ENCODE measurements at regions not wholly inside any gene's neighbourhood (a gene's known extent, or its start where the extent isn't known, plus 50 kb on each side); places are given as distances from the start of the nearest gene placed in this dataset.

GRCh38 chr13:78030341-78030896 lies 111.8 kb upstream of the EDNRB start:
- intact Hi-C loops (cut with micrococcal nuclease) = no loop called here
- H3K4me1 Mint-ChIP-seq (ENCODE audit: low read depth) = peaks cover 9% of the 10 kb centered on the region
- peaks cover 12% of the 10 kb centered on the region for H3K9me3 Mint-ChIP-seq
- H3K4me3 Mint-ChIP-seq = no peak overlapping the region
- no peaks in the 10 kb centered on the region for H3K27me3 Mint-ChIP-seq
- no peaks in the 10 kb centered on the region for H3K36me3 Mint-ChIP-seq (ENCODE audit: low read depth)
- no peak overlapping the region for H3K27ac Mint-ChIP-seq

GRCh38 chr13:78029901-78030300 lies 111.3 kb upstream of the EDNRB start:
- intact Hi-C loops (cut with micrococcal nuclease) = loop anchor here (10.0 kb wide), 1 partner anchor 75 kb away; no protein-coding TSS in a partner anchor
- peaks cover 10% of the 10 kb centered on the region for H3K4me1 Mint-ChIP-seq (ENCODE audit: low read depth)
- peaks cover 18% of the 10 kb centered on the region for H3K9me3 Mint-ChIP-seq
- no peak overlapping the region for H3K4me3 Mint-ChIP-seq
- H3K27ac Mint-ChIP-seq = no peak overlapping the region
- no peaks in the 10 kb centered on the region for H3K27me3 Mint-ChIP-seq
- H3K36me3 Mint-ChIP-seq (ENCODE audit: low read depth) = peaks cover 2% of the 10 kb centered on the region

- intact Hi-C loops (cut with micrococcal nuclease) = loop anchor here (10.0 kb wide), 1 partner anchor 76 kb away; no protein-coding TSS in a partner anchor
- Mint-ChIP-seq H3K4me3 (no peak overlapping the region), H3K27me3 (no peaks in the 10 kb centered on the region), H3K36me3 (ENCODE audit: low read depth) (peaks cover 6% of the 10 kb centered on the region), H3K9me3 (peaks cover 24% of the 10 kb centered on the region), H3K27ac (no peak overlapping the region), H3K4me1 (ENCODE audit: low read depth) (peaks cover 11% of the 10 kb centered on the region)
These were observed 110.3 kb upstream of the EDNRB start for GRCh38 chr13:78028960-78029359.

GRCh38 chr13:78024996-78025395 lies 106.4 kb upstream of the EDNRB start:
- intact Hi-C loops (cut with micrococcal nuclease) = loop anchor here (5.0 to 10.0 kb wide), 2 partner anchors 80 to 693 kb away; no protein-coding TSS in a partner anchor
- Mint-ChIP-seq H3K27me3 (no peaks in the 10 kb centered on the region), H3K36me3 (ENCODE audit: low read depth) (peaks cover 11% of the 10 kb centered on the region), H3K27ac (no peak overlapping the region), H3K9me3 (peaks cover 32% of the 10 kb centered on the region), H3K4me1 (ENCODE audit: low read depth) (peaks cover 18% of the 10 kb centered on the region), H3K4me3 (no peak overlapping the region)

GRCh38 chr13:78022164-78022877 lies 103.7 kb upstream of the EDNRB start:
- H3K27me3 Mint-ChIP-seq = no peaks in the 10 kb centered on the region
- peaks cover 11% of the 10 kb centered on the region for H3K36me3 Mint-ChIP-seq (ENCODE audit: low read depth)
- H3K4me3 Mint-ChIP-seq = no peak overlapping the region
- no peak overlapping the region for H3K27ac Mint-ChIP-seq
- peaks cover 18% of the 10 kb centered on the region for H3K4me1 Mint-ChIP-seq (ENCODE audit: low read depth)
- peaks cover 24% of the 10 kb centered on the region for H3K9me3 Mint-ChIP-seq
- intact Hi-C loops (cut with micrococcal nuclease) = loop anchor here (5.0 to 10.0 kb wide), 2 partner anchors 82 to 690 kb away; no protein-coding TSS in a partner anchor

GRCh38 chr13:78020861-78021260 lies 102.2 kb upstream of the EDNRB start:
- peaks cover 24% of the 10 kb centered on the region for H3K9me3 Mint-ChIP-seq
- H3K36me3 Mint-ChIP-seq (ENCODE audit: low read depth) = peaks cover 11% of the 10 kb centered on the region
- H3K4me1 Mint-ChIP-seq (ENCODE audit: low read depth) = peaks cover 18% of the 10 kb centered on the region
- no peak overlapping the region for H3K27ac Mint-ChIP-seq
- H3K4me3 Mint-ChIP-seq = no peak overlapping the region
- intact Hi-C loops (cut with micrococcal nuclease) = loop anchor here (5.0 to 10.0 kb wide), 2 partner anchors 84 to 689 kb away; no protein-coding TSS in a partner anchor
- no peaks in the 10 kb centered on the region for H3K27me3 Mint-ChIP-seq

- Mint-ChIP-seq H3K36me3 (ENCODE audit: low read depth) (no peaks in the 10 kb centered on the region), H3K4me3 (no peak overlapping the region), H3K27ac (no peak overlapping the region), H3K4me1 (ENCODE audit: low read depth) (peaks cover 5% of the 10 kb centered on the region), H3K27me3 (no peaks in the 10 kb centered on the region), H3K9me3 (no peaks in the 10 kb centered on the region)
- intact Hi-C loops (cut with micrococcal nuclease) = no loop called here
These were observed 97.2 kb upstream of the EDNRB start for GRCh38 chr13:78015782-78016181.

- Mint-ChIP-seq H3K27me3 (no peaks in the 10 kb centered on the region), H3K9me3 (no peaks in the 10 kb centered on the region), H3K36me3 (ENCODE audit: low read depth) (no peaks in the 10 kb centered on the region), H3K27ac (no peak overlapping the region), H3K4me3 (no peak overlapping the region), H3K4me1 (ENCODE audit: low read depth) (peaks cover 5% of the 10 kb centered on the region)
- intact Hi-C loops (cut with micrococcal nuclease) = no loop called here
These were observed 93.4 kb upstream of the EDNRB start for GRCh38 chr13:78012046-78012445.

- H3K36me3 Mint-ChIP-seq (ENCODE audit: low read depth) = no peaks in the 10 kb centered on the region
- H3K4me1 Mint-ChIP-seq (ENCODE audit: low read depth) = no peaks in the 10 kb centered on the region
- no peak overlapping the region for H3K27ac Mint-ChIP-seq
- H3K27me3 Mint-ChIP-seq = no peaks in the 10 kb centered on the region
- no peak overlapping the region for H3K4me3 Mint-ChIP-seq
- intact Hi-C loops (cut with micrococcal nuclease) = no loop called here
- no peaks in the 10 kb centered on the region for H3K9me3 Mint-ChIP-seq
These were observed 86.2 kb upstream of the EDNRB start for GRCh38 chr13:78004821-78005220.

- intact Hi-C loops (cut with micrococcal nuclease) = no loop called here
- Mint-ChIP-seq H3K4me1 (ENCODE audit: low read depth) (no peaks in the 10 kb centered on the region), H3K9me3 (no peaks in the 10 kb centered on the region), H3K27ac (no peak overlapping the region), H3K27me3 (no peaks in the 10 kb centered on the region), H3K4me3 (no peak overlapping the region), H3K36me3 (ENCODE audit: low read depth) (no peaks in the 10 kb centered on the region)
These were observed 81.1 kb upstream of the EDNRB start for GRCh38 chr13:77999746-78000145.

- H3K9me3 Mint-ChIP-seq = no peaks in the 10 kb centered on the region
- intact Hi-C loops (cut with micrococcal nuclease) = no loop called here
These were observed 75.5 kb upstream of the EDNRB start for GRCh38 chr13:77994166-77994565.

GRCh38 chr13:77991003-77991402 lies 72.4 kb upstream of the EDNRB start:
- Mint-ChIP-seq H3K9me3 (no peaks in the 10 kb centered on the region), H3K27me3 (no peaks in the 10 kb centered on the region), H3K4me1 (ENCODE audit: low read depth) (no peaks in the 10 kb centered on the region), H3K4me3 (no peak overlapping the region), H3K27ac (no peak overlapping the region), H3K36me3 (ENCODE audit: low read depth) (no peaks in the 10 kb centered on the region)
- intact Hi-C loops (cut with micrococcal nuclease) = no loop called here

More at GRCh38 chr13:77994166-77994565, 75.5 kb upstream of the EDNRB start:
- no peak overlapping the region for H3K4me3 Mint-ChIP-seq
- H3K27ac Mint-ChIP-seq = no peak overlapping the region
- H3K27me3 Mint-ChIP-seq = no peaks in the 10 kb centered on the region
- no peaks in the 10 kb centered on the region for H3K4me1 Mint-ChIP-seq (ENCODE audit: low read depth)
- H3K36me3 Mint-ChIP-seq (ENCODE audit: low read depth) = no peaks in the 10 kb centered on the region

- Mint-ChIP-seq H3K27me3 (no peaks in the 10 kb centered on the region), H3K4me1 (ENCODE audit: low read depth) (no peaks in the 10 kb centered on the region), H3K4me3 (no peak overlapping the region), H3K9me3 (no peaks in the 10 kb centered on the region), H3K36me3 (ENCODE audit: low read depth) (no peaks in the 10 kb centered on the region), H3K27ac (no peak overlapping the region)
- intact Hi-C loops (cut with micrococcal nuclease) = no loop called here
These were observed 70.7 kb upstream of the EDNRB start for GRCh38 chr13:77989281-77989680.

GRCh38 chr13:77988355-77988754 lies 69.7 kb upstream of the EDNRB start:
- Mint-ChIP-seq H3K27ac (no peak overlapping the region), H3K27me3 (no peaks in the 10 kb centered on the region), H3K4me3 (no peak overlapping the region), H3K9me3 (no peaks in the 10 kb centered on the region), H3K4me1 (ENCODE audit: low read depth) (no peaks in the 10 kb centered on the region), H3K36me3 (ENCODE audit: low read depth) (no peaks in the 10 kb centered on the region)
- intact Hi-C loops (cut with micrococcal nuclease) = no loop called here
